ENCODE measurements at regions not wholly inside any gene's neighbourhood (a gene's known extent, or its start where the extent isn't known, plus 50 kb on each side); places are given as distances from the start of the nearest gene placed in this dataset.
"Not testable (repeated sequence)": the region's sequence is repeated elsewhere in the genome, so short reads cannot be mapped to it uniquely, and the experiment has no call there.

DNA sequence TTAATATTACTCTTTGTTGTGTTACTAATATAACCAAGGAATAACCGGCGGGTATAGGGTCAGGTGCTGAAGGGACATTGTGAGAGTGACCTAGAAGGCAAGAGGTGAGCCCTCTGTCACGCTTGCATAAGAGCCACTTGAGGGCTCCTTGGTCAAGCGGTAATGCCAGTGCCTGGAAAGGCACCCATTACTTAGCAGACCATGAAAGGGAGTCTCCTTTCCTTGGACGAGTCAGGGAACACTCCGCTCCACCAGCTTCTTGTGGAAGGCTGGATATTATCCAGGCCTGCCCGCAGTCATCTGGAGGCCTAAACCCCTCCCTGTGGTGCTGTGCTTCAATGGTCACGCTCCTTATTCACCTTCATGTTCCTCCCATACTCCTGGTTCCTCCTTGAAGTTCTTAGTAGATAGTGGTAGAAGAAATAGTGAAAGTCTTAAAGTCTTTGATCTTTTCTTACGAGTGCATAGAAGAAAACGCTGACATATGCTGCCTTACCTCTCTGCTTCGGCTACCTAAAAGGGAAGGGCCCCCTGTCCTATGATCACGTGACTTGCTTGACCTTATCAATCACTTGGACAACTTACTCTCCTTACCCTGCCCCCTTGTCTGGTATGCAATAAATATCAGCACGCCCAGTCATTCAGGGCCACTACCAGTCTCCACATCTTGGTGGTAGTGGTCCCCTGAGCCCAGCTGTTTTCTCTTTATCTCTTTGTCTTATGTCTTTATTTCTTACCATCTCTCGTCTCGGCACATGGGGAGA is 59.6 kb upstream of the DMRTB1 start:
- H3K9me3 ChIP-seq (ENCODE audit: control insufficient read depth, low read length); H3K27ac ChIP-seq (ENCODE audit: low read depth, low read length, severe bottlenecking); H3K36me3 ChIP-seq (ENCODE audit: control insufficient read depth, insufficient read depth, low read length); H3K4me3 ChIP-seq (ENCODE audit: extremely low read depth, insufficient read depth, low read length, poor library complexity, severe bottlenecking); H3K4me1 ChIP-seq (ENCODE audit: control insufficient read depth, insufficient read depth, low read length, poor library complexity, severe bottlenecking): not testable (repeated sequence)
- WGBS, 2 experiments (ENCODE audit: insufficient coverage in 2 of 2) = 91 to 96% methylated on average over 9 of the region's 15 CpGs

DNA sequence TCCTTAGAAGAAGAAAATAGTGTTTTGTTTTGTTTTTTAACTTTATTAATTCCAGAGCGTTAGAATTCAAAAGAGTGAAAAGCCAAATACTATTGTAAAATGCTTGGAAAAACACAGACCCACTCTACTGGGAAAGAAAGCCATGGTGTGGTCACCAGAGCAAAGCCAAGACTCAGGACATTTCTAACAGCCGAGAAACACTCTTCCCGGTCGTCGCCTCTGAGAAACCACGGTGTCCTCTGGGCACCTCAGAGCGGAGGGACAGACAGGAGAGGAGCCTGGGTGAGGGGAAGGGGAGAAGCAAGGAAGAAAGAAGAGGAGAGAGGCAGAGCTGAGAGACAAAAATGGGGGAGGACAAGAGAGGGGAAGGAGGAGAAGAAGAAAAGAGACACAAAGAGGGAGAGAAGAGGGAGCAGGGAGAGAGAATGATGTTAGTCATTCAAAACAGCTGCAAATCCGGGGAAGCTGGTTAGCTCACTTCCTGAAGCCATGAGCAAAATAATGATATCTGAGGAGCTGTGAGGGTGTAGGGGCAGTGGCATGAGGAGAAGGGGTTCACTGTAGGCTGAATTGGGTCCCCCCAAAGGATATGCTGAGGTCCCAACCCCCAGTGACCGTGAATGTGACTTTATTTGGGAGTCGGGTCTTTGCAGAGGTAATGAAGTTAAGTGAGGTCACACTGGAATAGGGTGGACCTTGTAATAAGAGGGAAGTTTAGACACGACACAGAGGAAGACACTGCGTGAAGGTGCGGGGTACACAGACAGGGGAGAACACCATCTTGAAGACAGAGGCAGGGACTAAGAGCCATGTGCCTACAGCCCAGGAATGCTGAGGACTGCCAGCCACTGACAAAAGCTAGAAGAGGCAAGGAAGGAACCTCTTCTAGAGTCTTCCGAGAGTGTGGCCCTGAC is 58.2 kb upstream of the DMRTB1 start:
- Histone ChIP-seq H3K27ac (ENCODE audit: low read depth, low read length, severe bottlenecking) (no peak overlapping the region), H3K36me3 (ENCODE audit: control insufficient read depth, insufficient read depth, low read length) (no peaks in the 10 kb centered on the region), H3K4me1 (ENCODE audit: control insufficient read depth, insufficient read depth, low read length, poor library complexity, severe bottlenecking) (peaks cover 9% of the 10 kb centered on the region), H3K9me3 (ENCODE audit: control insufficient read depth, low read length) (no peaks in the 10 kb centered on the region), H3K4me3 (ENCODE audit: extremely low read depth, insufficient read depth, low read length, poor library complexity, severe bottlenecking) (no peak overlapping the region)
- WGBS, 2 experiments (ENCODE audit: insufficient coverage in 2 of 2) = 87 to 89% methylated on average over 13 of the region's 14 CpGs

DNA sequence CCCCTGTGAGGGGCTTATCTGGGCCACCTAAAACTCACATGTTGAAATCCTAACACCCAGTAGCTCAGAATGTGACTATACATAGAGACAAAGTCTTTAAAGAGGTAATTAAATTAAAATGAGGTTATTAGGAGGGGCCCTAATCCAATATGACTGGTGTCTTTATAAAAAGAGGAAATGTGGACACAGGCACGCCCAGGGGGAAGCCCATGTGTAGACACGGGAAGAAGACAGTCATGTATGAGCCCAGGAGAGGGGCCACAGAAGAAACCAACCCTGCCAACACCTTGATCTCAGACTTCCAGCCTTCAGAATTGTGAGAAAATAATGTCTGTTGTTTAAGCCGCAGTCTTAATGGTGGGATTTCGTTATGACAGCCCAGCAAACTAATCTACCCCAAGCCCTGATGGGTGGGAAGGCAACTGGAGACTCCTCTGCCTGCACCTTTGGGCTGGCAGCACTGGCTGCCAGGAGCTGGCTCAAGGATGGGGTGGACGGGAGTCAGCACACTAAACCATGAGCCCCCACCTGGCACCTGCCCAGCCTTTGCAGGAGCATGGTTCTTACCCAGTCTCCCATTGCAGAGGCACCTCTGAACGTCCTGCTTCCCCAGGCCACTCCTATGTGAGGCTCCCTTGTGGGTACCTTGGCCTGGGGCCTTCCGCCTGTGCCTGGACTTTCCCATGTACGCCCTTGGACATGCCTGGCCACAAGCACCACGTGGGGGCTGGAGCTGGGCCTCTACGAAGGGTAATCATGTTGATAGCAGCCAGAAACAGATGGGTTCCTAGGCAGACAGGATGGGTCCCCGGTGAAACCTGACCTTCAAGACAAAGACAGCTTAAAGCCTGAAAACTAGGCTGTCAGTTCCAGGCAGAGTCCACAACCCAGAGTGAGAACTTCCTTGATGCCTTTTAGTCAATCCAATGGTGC is 57.1 kb upstream of the DMRTB1 start:
- no peaks in the 10 kb centered on the region for H3K36me3 ChIP-seq (ENCODE audit: control insufficient read depth, insufficient read depth, low read length)
- no peak overlapping the region for H3K4me3 ChIP-seq (ENCODE audit: extremely low read depth, insufficient read depth, low read length, poor library complexity, severe bottlenecking)
- peaks cover 9% of the 10 kb centered on the region for H3K4me1 ChIP-seq (ENCODE audit: control insufficient read depth, insufficient read depth, low read length, poor library complexity, severe bottlenecking)
- 88 to 93% methylated on average over 7 to 8 of the region's 11 CpGs for WGBS, 2 experiments (ENCODE audit: insufficient coverage in 2 of 2)
- no peak overlapping the region for H3K27ac ChIP-seq (ENCODE audit: low read depth, low read length, severe bottlenecking)
- H3K9me3 ChIP-seq (ENCODE audit: control insufficient read depth, low read length) = no peaks in the 10 kb centered on the region

DNA sequence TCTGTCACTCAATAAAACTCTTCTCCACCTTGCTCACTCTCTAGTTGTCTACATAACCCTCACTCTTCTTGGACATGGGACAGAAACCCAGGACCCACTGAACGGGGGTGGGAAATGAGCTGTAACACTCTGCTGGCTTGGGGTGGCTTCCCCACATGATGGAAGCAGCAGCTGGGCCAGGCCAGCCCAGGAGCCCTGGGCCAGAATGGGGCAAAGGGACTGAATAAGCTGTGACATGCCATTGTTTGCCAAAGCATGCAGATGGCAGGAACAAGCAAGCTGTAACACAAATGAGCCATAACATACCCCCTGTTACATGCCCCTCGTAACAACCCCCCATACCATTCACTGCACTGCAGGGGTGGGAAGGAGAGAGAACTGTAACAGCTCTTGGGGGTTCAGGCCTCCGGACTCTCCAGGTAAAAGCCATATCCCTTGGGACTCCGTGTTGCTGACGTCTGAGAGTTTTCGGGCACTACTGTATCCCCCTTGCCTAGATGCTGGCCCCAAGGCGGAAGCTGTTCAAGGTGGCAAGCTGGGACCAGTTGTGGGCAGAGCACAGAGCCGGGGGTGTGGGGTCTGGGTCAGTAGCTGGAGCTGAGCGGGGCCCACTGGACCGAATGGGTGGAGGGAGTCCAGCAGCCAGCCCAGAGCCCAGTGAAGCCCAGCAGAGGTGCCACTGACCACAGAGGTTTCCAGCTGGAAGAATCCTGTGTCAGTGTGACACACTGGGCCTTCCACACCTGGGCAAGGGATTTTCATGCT is 56.1 kb upstream of the DMRTB1 start:
- Histone ChIP-seq H3K4me3 (ENCODE audit: extremely low read depth, insufficient read depth, low read length, poor library complexity, severe bottlenecking) (no peak overlapping the region), H3K4me1 (ENCODE audit: control insufficient read depth, insufficient read depth, low read length, poor library complexity, severe bottlenecking) (peaks cover 6% of the 10 kb centered on the region), H3K36me3 (ENCODE audit: control insufficient read depth, insufficient read depth, low read length) (no peaks in the 10 kb centered on the region), H3K27ac (ENCODE audit: low read depth, low read length, severe bottlenecking) (no peak overlapping the region), H3K9me3 (ENCODE audit: control insufficient read depth, low read length) (no peaks in the 10 kb centered on the region)
- 92 to 97% methylated on average over 7 to 8 of the region's 10 CpGs for WGBS, 2 experiments (ENCODE audit: insufficient coverage in 2 of 2)

DNA sequence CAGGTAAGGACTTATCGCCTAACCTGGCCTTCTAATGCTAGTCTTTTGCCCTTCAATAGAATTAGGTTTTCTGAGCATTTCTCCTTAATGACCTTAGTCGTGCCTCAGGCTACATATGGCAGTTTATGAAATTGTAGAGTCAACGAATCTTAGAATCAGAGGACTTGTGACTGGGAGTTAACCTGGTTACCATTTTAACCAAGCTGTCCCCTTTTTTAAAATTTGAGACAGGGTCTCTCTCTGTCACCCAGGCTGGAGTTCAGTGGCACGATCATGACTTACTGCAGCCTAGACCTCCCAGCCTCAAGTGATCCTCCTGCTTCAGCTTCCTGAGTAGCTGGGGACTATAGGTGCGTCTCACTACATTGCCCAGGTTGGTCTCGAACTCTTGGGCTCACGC is 53.5 kb upstream of the DMRTB1 start:
- Histone ChIP-seq H3K27ac (ENCODE audit: low read depth, low read length, severe bottlenecking) (no peak overlapping the region), H3K4me3 (ENCODE audit: extremely low read depth, insufficient read depth, low read length, poor library complexity, severe bottlenecking) (no peak overlapping the region), H3K9me3 (ENCODE audit: control insufficient read depth, low read length) (no peaks in the 10 kb centered on the region), H3K4me1 (ENCODE audit: control insufficient read depth, insufficient read depth, low read length, poor library complexity, severe bottlenecking) (peaks cover 17% of the 10 kb centered on the region), H3K36me3 (ENCODE audit: control insufficient read depth, insufficient read depth, low read length) (no peaks in the 10 kb centered on the region)
- 84 to 89% methylated on average over 5 to 6 of the region's 7 CpGs for WGBS, 2 experiments (ENCODE audit: insufficient coverage in 2 of 2)

DNA sequence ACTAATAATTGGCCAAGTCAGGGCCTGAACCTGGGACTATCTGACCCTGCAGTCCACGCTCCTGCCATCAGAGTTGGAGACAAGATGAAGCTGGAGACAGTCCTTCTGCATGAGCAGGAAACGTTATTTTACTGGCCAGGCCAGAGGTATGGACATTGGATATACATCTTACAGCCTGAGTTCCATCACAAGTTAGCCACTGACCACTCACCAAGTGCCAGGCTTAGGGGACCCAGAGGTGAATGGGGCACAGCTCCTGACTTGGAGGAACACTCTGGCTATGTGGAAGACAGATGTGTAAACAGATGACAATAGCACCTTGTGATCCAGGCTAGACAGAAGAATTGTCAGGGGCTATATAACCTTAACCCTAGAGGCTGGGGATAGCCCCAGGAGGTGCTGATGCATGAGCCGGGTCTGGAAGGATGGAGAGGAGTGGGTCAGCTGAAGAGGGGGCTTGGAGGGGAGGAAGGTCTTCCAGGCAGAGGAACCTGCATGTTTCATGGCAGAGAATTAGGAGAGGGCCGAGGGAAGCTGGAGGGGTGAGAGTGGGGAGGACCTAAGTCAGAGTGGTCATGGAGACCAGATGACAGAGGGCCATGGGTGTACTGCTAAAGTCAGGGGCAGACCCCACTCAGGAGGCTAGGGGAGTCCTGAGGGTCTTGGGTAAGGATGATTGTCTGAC is 52.5 kb upstream of the DMRTB1 start:
- Histone ChIP-seq H3K27ac (ENCODE audit: low read depth, low read length, severe bottlenecking) (no peak overlapping the region), H3K9me3 (ENCODE audit: control insufficient read depth, low read length) (no peaks in the 10 kb centered on the region), H3K4me1 (ENCODE audit: control insufficient read depth, insufficient read depth, low read length, poor library complexity, severe bottlenecking) (peaks cover 27% of the 10 kb centered on the region), H3K36me3 (ENCODE audit: control insufficient read depth, insufficient read depth, low read length) (no peaks in the 10 kb centered on the region), H3K4me3 (ENCODE audit: extremely low read depth, insufficient read depth, low read length, poor library complexity, severe bottlenecking) (no peak overlapping the region)
- WGBS, 2 experiments (ENCODE audit: insufficient coverage in 2 of 2) = 88 to 94% methylated on average over 3 to 4 of the region's 4 CpGs

DNA sequence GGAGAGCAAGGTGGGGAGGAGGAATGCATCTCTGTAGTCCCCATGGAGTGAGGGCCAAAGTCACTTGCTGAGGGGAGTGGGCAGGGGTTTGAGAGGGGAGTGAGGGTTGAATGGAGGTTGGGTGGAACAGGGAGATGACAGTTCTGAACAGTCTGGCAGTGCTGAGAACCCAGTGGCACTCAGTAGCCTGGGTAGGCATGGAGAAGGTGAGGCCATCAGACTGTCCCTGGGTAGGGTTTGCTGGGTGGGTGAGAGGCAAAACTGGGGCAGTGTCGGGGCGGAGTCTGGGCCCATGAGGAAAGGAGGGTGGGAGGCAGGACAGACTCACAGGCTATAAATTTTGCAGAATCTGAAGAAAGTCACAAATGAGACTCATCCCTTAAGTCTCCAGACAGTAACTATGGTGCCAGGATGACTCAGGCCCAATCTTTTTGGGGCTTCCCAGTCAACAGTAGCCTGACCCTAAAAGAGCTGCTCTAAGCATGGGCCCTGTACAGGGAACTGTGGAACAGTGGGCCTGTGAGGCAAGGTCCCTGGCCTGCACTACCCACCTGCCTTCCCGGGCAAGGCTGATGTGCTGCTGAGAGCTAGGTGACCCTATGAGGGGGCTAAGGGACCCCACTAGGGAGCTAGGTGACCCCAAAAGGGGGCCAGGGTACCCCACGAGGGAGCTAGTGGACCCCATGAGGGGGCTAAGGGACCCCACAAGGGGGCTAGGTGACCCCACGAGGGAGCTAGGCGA is 51.0 kb upstream of the DMRTB1 start:
- Histone ChIP-seq H3K27ac (ENCODE audit: low read depth, low read length, severe bottlenecking) (no peak overlapping the region), H3K4me1 (ENCODE audit: control insufficient read depth, insufficient read depth, low read length, poor library complexity, severe bottlenecking) (peaks cover 42% of the 10 kb centered on the region), H3K9me3 (ENCODE audit: control insufficient read depth, low read length) (no peaks in the 10 kb centered on the region), H3K4me3 (ENCODE audit: extremely low read depth, insufficient read depth, low read length, poor library complexity, severe bottlenecking) (no peak overlapping the region), H3K36me3 (ENCODE audit: control insufficient read depth, insufficient read depth, low read length) (no peaks in the 10 kb centered on the region)
- WGBS, 2 experiments (ENCODE audit: insufficient coverage in 2 of 2) = 96 to 97% methylated on average over 4 to 6 of the region's 6 CpGs

DNA sequence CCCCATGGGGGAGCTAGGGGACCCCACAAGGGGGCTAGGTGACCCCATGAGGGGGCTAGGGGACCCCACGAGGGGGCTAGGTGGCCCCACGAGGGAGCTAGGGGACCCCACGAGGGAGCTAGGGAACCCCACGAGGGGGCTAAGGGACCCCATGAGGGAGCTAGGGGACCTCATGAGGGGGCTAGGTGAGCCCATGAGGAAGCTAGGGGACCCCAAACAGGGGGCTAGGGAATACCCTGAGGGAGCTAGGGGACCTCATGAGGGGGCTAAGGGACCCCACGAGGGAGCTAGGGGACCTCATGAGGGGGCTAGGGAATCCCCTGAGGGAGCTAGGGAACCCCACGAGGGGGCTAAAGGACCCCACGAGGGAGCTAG is 50.5 kb upstream of the DMRTB1 start:
- Histone ChIP-seq H3K4me1 (ENCODE audit: control insufficient read depth, insufficient read depth, low read length, poor library complexity, severe bottlenecking) (peaks cover 47% of the 10 kb centered on the region), H3K36me3 (ENCODE audit: control insufficient read depth, insufficient read depth, low read length) (no peaks in the 10 kb centered on the region), H3K27ac (ENCODE audit: low read depth, low read length, severe bottlenecking) (no peak overlapping the region), H3K9me3 (ENCODE audit: control insufficient read depth, low read length) (no peaks in the 10 kb centered on the region), H3K4me3 (ENCODE audit: extremely low read depth, insufficient read depth, low read length, poor library complexity, severe bottlenecking) (no peak overlapping the region)
- 89 to 91% methylated on average over 5 to 6 of the region's 7 CpGs for WGBS, 2 experiments (ENCODE audit: insufficient coverage in 2 of 2)

DNA sequence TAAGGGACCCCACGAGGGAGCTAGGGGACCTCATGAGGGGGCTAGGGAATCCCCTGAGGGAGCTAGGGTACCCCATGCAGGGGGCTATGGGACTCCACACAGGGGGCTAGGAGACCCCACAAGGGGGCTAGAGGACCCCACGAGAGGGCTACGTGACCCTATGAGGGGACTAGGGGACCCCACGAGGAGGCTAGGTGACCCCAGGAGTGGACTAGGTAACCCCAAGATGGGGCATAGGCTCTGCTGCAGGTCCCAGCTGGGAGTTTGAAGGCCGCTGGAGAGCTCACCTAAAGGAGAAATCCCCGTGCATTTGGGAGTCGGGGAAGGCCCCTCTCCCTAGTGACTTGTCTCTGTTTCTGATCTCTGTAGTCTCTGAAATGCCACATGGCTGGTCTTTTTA is 50.0 kb upstream of the DMRTB1 start:
- Histone ChIP-seq H3K4me3 (ENCODE audit: extremely low read depth, insufficient read depth, low read length, poor library complexity, severe bottlenecking) (no peak overlapping the region), H3K9me3 (ENCODE audit: control insufficient read depth, low read length) (no peaks in the 10 kb centered on the region)
- 87 to 88% methylated on average over 6 to 7 of the region's 7 CpGs for WGBS, 2 experiments (ENCODE audit: insufficient coverage in 2 of 2)

More for the DNA sequence above, 50.0 kb upstream of the DMRTB1 start:
- Histone ChIP-seq H3K36me3 (ENCODE audit: control insufficient read depth, insufficient read depth, low read length) (no peaks in the 10 kb centered on the region), H3K27ac (ENCODE audit: low read depth, low read length, severe bottlenecking) (no peak overlapping the region), H3K4me1 (ENCODE audit: control insufficient read depth, insufficient read depth, low read length, poor library complexity, severe bottlenecking) (peaks cover 51% of the 10 kb centered on the region)

All from mesodermal cell (in vitro differentiated cells).